Adrenal gland (tissue), 5 donors: ENCODE measurements at regions not wholly inside any gene's neighbourhood (a gene's known extent, or its start where the extent isn't known, plus 50 kb on each side); places are given as distances from the start of the nearest gene placed in this dataset.

Experiments used
- POLR2A ChIP-seq, 2 donors: fragments of 450-650 bp; IDR thresholded peaks; one replicate each; pipeline ENCODE4 v1.6.1; 2017; ENCODE audit warnings: antibody characterized with exemption in 2 of 2, mild to moderate bottlenecking in 2 of 2, moderate library complexity in 1 of 2
- TF ChIP-seq, protein P1 (sequence below), 6 experiments: fragments of 450-650 bp in 4 of 6; fragments of 200-600 bp in 2 of 6; sonication (generic) in 1 of 6; IDR thresholded peaks; 1 replicate in 5 of 6; 2 replicates in 1 of 6; pipeline versions ENCODE4 v1.5.1 to v1.8.0; 2016 to 2021; ENCODE audit warnings: antibody characterized with exemption in 6 of 6, mild to moderate bottlenecking in 2 of 6, moderate library complexity in 1 of 6
- donor health status: DM: no; HTN: no; CAD: no.

DNA sequence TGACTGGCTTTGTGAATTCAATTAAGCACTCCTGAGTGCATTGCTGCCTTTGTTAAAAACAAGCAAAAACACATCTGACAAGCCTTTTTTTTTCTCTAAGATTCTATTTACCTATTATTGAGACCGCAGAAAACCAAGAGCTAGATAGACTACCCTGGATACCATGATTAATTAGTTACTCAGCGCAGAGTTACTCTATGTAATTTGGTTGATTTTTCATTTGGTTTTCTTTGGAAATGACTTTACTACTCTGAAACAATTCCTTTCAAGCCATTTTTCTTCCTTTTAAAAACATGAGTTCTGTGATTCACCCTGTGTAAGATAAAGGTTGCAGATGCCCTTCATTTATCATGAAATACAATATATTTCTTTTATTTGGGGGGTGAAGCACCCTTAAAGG is 421.6 kb upstream of the PIK3R1 start:
- TF ChIP-seq, protein P1, sequence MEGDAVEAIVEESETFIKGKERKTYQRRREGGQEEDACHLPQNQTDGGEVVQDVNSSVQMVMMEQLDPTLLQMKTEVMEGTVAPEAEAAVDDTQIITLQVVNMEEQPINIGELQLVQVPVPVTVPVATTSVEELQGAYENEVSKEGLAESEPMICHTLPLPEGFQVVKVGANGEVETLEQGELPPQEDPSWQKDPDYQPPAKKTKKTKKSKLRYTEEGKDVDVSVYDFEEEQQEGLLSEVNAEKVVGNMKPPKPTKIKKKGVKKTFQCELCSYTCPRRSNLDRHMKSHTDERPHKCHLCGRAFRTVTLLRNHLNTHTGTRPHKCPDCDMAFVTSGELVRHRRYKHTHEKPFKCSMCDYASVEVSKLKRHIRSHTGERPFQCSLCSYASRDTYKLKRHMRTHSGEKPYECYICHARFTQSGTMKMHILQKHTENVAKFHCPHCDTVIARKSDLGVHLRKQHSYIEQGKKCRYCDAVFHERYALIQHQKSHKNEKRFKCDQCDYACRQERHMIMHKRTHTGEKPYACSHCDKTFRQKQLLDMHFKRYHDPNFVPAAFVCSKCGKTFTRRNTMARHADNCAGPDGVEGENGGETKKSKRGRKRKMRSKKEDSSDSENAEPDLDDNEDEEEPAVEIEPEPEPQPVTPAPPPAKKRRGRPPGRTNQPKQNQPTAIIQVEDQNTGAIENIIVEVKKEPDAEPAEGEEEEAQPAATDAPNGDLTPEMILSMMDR (IDR thresholded peaks at IDR 0.05), result no peak
- no peak for TF ChIP-seq POLR2A (IDR thresholded peaks at IDR 0.05)
